ENCODE measurements at regions not wholly inside any gene's neighbourhood (a gene's known extent, or its start where the extent isn't known, plus 50 kb on each side); places are given as distances from the start of the nearest gene placed in this dataset.
A peak's percentile ranks its signal among the peaks of the same experiment; 100 is the strongest.

GRCh38 chr7:46586406-46586805 is 665.3 kb upstream of the IGFBP3 start:
- peaks cover 19% of the 10 kb centered on the region for H3K4me1 ChIP-seq (ENCODE audit: insufficient read depth, low read length)
- H2AFZ ChIP-seq (ENCODE audit: low read length): no peak overlapping the region
- TF ChIP-seq, protein P1, sequence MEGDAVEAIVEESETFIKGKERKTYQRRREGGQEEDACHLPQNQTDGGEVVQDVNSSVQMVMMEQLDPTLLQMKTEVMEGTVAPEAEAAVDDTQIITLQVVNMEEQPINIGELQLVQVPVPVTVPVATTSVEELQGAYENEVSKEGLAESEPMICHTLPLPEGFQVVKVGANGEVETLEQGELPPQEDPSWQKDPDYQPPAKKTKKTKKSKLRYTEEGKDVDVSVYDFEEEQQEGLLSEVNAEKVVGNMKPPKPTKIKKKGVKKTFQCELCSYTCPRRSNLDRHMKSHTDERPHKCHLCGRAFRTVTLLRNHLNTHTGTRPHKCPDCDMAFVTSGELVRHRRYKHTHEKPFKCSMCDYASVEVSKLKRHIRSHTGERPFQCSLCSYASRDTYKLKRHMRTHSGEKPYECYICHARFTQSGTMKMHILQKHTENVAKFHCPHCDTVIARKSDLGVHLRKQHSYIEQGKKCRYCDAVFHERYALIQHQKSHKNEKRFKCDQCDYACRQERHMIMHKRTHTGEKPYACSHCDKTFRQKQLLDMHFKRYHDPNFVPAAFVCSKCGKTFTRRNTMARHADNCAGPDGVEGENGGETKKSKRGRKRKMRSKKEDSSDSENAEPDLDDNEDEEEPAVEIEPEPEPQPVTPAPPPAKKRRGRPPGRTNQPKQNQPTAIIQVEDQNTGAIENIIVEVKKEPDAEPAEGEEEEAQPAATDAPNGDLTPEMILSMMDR (IDR thresholded peaks at IDR 0.05; ENCODE audit: extremely low read depth, low read depth, low read length): no peak
- H3K79me2 ChIP-seq (ENCODE audit: insufficient read depth, low read length): no peaks in the 10 kb centered on the region
- no peak for DNase-seq (ENCODE audit: insufficient read length, low spot score, missing footprints)
- no peaks in the 10 kb centered on the region for H4K20me1 ChIP-seq (ENCODE audit: insufficient read depth, low read length)
- no peak overlapping the region for H3K4me3 ChIP-seq (ENCODE audit: insufficient read depth, low read length)
- no peak overlapping the region for H3K27ac ChIP-seq (ENCODE audit: low read depth, low read length)
- no peaks in the 10 kb centered on the region for H3K27me3 ChIP-seq (ENCODE audit: insufficient read depth, low read length)
- no peaks in the 10 kb centered on the region for H3K9me3 ChIP-seq (ENCODE audit: low read depth, low read length)
- no peak overlapping the region for H3K4me2 ChIP-seq (ENCODE audit: insufficient read depth, low read length)
- H3K36me3 ChIP-seq (ENCODE audit: insufficient read depth, low read length): no peaks in the 10 kb centered on the region

DNA sequence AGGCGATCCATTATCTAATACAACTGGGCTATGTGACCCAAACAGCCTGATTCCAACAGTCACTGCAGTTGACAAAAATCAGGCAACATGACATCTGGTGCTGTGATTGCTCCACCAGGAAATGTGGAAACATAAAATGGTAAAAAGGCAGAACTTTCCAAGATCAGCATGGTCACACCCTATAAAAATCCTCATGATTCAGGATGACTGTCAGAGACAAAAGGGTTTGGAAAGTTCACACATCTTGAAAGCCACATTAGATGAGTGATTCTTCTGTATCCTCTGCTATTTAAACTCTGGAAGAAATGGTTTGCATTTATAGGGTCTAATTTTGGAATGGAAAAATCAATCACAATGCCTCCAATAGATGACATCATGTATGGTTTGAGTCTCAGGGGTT is 662.6 kb upstream of the IGFBP3 start:
- Histone ChIP-seq H3K27me3 (ENCODE audit: insufficient read depth, low read length) (no peaks in the 10 kb centered on the region), H3K79me2 (ENCODE audit: insufficient read depth, low read length) (no peaks in the 10 kb centered on the region), H3K4me2 (ENCODE audit: insufficient read depth, low read length) (no peak overlapping the region), H3K4me3 (ENCODE audit: insufficient read depth, low read length) (no peak overlapping the region), H4K20me1 (ENCODE audit: insufficient read depth, low read length) (no peaks in the 10 kb centered on the region), H2AFZ (ENCODE audit: low read length) (no peak overlapping the region), H3K4me1 (ENCODE audit: insufficient read depth, low read length) (peaks cover 15% of the 10 kb centered on the region), H3K9me3 (ENCODE audit: low read depth, low read length) (no peaks in the 10 kb centered on the region), H3K36me3 (ENCODE audit: insufficient read depth, low read length) (no peaks in the 10 kb centered on the region), H3K27ac (ENCODE audit: low read depth, low read length) (peak overlapping the region; percentile 62)
- DNase-seq (ENCODE audit: insufficient read length, low spot score, missing footprints): no peak
- TF ChIP-seq, protein P1 (IDR thresholded peaks at IDR 0.05; ENCODE audit: extremely low read depth, low read depth, low read length): no peak

GRCh38 chr7:46581268-46581667 is 660.2 kb upstream of the IGFBP3 start:
- H3K27ac ChIP-seq (ENCODE audit: low read depth, low read length): no peak overlapping the region
- peaks cover 28% of the 10 kb centered on the region for H3K4me1 ChIP-seq (ENCODE audit: insufficient read depth, low read length)
- TF ChIP-seq, protein P1 (IDR thresholded peaks at IDR 0.05; ENCODE audit: extremely low read depth, low read depth, low read length): no peak
- H3K79me2 ChIP-seq (ENCODE audit: insufficient read depth, low read length): no peaks in the 10 kb centered on the region
- no peaks in the 10 kb centered on the region for H3K9me3 ChIP-seq (ENCODE audit: low read depth, low read length)
- H2AFZ ChIP-seq (ENCODE audit: low read length): peak overlapping the region; percentile 36
- no peak overlapping the region for H3K4me3 ChIP-seq (ENCODE audit: insufficient read depth, low read length)
- H3K27me3 ChIP-seq (ENCODE audit: insufficient read depth, low read length): no peaks in the 10 kb centered on the region
- no peaks in the 10 kb centered on the region for H4K20me1 ChIP-seq (ENCODE audit: insufficient read depth, low read length)
- H3K4me2 ChIP-seq (ENCODE audit: insufficient read depth, low read length): no peak overlapping the region
- H3K36me3 ChIP-seq (ENCODE audit: insufficient read depth, low read length): no peaks in the 10 kb centered on the region
- no peak for DNase-seq (ENCODE audit: insufficient read length, low spot score, missing footprints)

GRCh38 chr7:46580766-46581165 is 659.7 kb upstream of the IGFBP3 start:
- Histone ChIP-seq H3K9me3 (ENCODE audit: low read depth, low read length) (no peaks in the 10 kb centered on the region), H3K27me3 (ENCODE audit: insufficient read depth, low read length) (no peaks in the 10 kb centered on the region), H3K27ac (ENCODE audit: low read depth, low read length) (no peak overlapping the region), H3K79me2 (ENCODE audit: insufficient read depth, low read length) (no peaks in the 10 kb centered on the region), H3K4me1 (ENCODE audit: insufficient read depth, low read length) (peaks cover 29% of the 10 kb centered on the region), H3K4me3 (ENCODE audit: insufficient read depth, low read length) (no peak overlapping the region), H3K4me2 (ENCODE audit: insufficient read depth, low read length) (no peak overlapping the region), H2AFZ (ENCODE audit: low read length) (no peak overlapping the region), H4K20me1 (ENCODE audit: insufficient read depth, low read length) (no peaks in the 10 kb centered on the region), H3K36me3 (ENCODE audit: insufficient read depth, low read length) (no peaks in the 10 kb centered on the region)
- DNase-seq (ENCODE audit: insufficient read length, low spot score, missing footprints): no peak
- TF ChIP-seq, protein P1 (IDR thresholded peaks at IDR 0.05; ENCODE audit: extremely low read depth, low read depth, low read length): no peak

Measured in osteoblast (primary cell).